Mesenchymal stem cell (in vitro differentiated cells and primary cell): ENCODE measurements at regions not wholly inside any gene's neighbourhood (a gene's known extent, or its start where the extent isn't known, plus 50 kb on each side); places are given as distances from the start of the nearest gene placed in this dataset.

Source experiments
- DNase-seq: peaks from one replicate; pipeline ENCODE4 v3.0.0-alpha.2; 2013
- H2AFZ ChIP-seq: one replicate; pipeline ENCODE4 v1.6.1; 2013; ENCODE audit warnings: low read depth, mild to moderate bottlenecking, control low read depth, inconsistent platforms, low read length, moderate library complexity
- H2AK5ac ChIP-seq: 2 replicates; pipeline ENCODE4 v1.6.1; 2013; ENCODE audit warnings: low read length, moderate library complexity, mild to moderate bottlenecking, inconsistent platforms; ENCODE audit not compliant: severe bottlenecking
- H2BK120ac ChIP-seq: one replicate; pipeline ENCODE4 v1.6.1; 2013; ENCODE audit warnings: low read depth, mild to moderate bottlenecking, inconsistent platforms, low read length, moderate library complexity
- H2BK12ac ChIP-seq, 2 experiments: one replicate each; pipeline ENCODE4 v1.6.1; 2013; ENCODE audit warnings: inconsistent platforms in 2 of 2, low read length in 2 of 2, mild to moderate bottlenecking in 2 of 2, moderate library complexity in 2 of 2, control low read depth in 1 of 2
- H2BK15ac ChIP-seq: one replicate; pipeline ENCODE4 v1.6.1; 2013; ENCODE audit warnings: mild to moderate bottlenecking, low read depth, inconsistent platforms; ENCODE audit not compliant: poor library complexity, severe bottlenecking
- H2BK5ac ChIP-seq: 2 replicates; pipeline ENCODE4 v1.6.1; 2013; ENCODE audit warnings: low read depth, mild to moderate bottlenecking, low read length, control low read depth, inconsistent platforms; ENCODE audit not compliant: poor library complexity, severe bottlenecking
- H3K14ac ChIP-seq, 2 experiments: one replicate each; pipeline ENCODE4 v1.6.1; 2013; ENCODE audit warnings: inconsistent platforms in 2 of 2, low read length in 2 of 2, control low read depth in 1 of 2, mild to moderate bottlenecking in 1 of 2, moderate library complexity in 1 of 2
- H3K18ac ChIP-seq, 2 experiments: one replicate each; pipeline ENCODE4 v1.6.1; 2013; ENCODE audit warnings: inconsistent platforms in 2 of 2, low read length in 2 of 2, control low read depth in 1 of 2, low read depth in 1 of 2, mild to moderate bottlenecking in 1 of 2
- H3K23ac ChIP-seq, 2 experiments: one replicate each; pipeline ENCODE4 v1.6.1; 2013; ENCODE audit warnings: inconsistent platforms in 2 of 2, low read length in 2 of 2, mild to moderate bottlenecking in 2 of 2, moderate library complexity in 2 of 2, control low read depth in 1 of 2
- H3K27ac ChIP-seq: 2 replicates; pipeline ENCODE4 v1.5.1; 2013; ENCODE audit warnings: mild to moderate bottlenecking, moderate library complexity, low read length, control low read depth, inconsistent platforms; ENCODE audit not compliant: poor library complexity, severe bottlenecking
- H3K27me3 ChIP-seq, 2 experiments: 2 replicates each; pipeline versions ENCODE4 v1.6.1 to v1.7.0; 2013; ENCODE audit warnings: low read length in 2 of 2, mild to moderate bottlenecking in 2 of 2, moderate library complexity in 2 of 2, control low read depth in 1 of 2, inconsistent platforms in 1 of 2; ENCODE audit not compliant: control insufficient read depth in 1 of 2, insufficient read depth in 1 of 2
- H3K36me3 ChIP-seq, 2 experiments: 2 replicates each; pipeline versions ENCODE4 v1.6.1 to v1.7.0; 2013; ENCODE audit warnings: low read length in 2 of 2, control low read depth in 1 of 2, inconsistent platforms in 1 of 2, low read depth in 1 of 2, mild to moderate bottlenecking in 1 of 2; ENCODE audit not compliant: insufficient read depth in 2 of 2, control insufficient read depth in 1 of 2
- H3K4ac ChIP-seq, 2 experiments: one replicate each; pipeline ENCODE4 v1.6.1; 2013; ENCODE audit warnings: inconsistent platforms in 2 of 2, low read length in 2 of 2, mild to moderate bottlenecking in 2 of 2, moderate library complexity in 2 of 2, control low read depth in 1 of 2, low read depth in 1 of 2
- H3K4me1 ChIP-seq: 2 replicates; pipeline ENCODE4 v1.6.1; 2013; ENCODE audit warnings: low read depth, low read length, control low read depth; ENCODE audit not compliant: control insufficient read depth, insufficient read depth
- H3K4me2 ChIP-seq: 2 replicates; pipeline ENCODE4 v1.6.1; 2013; ENCODE audit warnings: low read length, mild to moderate bottlenecking, inconsistent platforms; ENCODE audit not compliant: poor library complexity, severe bottlenecking
- H3K4me3 ChIP-seq, 2 experiments: 2 replicates each; pipeline versions ENCODE4 v1.5.1 to v1.7.0; 2013; ENCODE audit warnings: low read length in 2 of 2, mild to moderate bottlenecking in 2 of 2, control low read depth in 1 of 2, low read depth in 1 of 2; ENCODE audit not compliant: insufficient read depth in 1 of 2
- H3K79me1 ChIP-seq: replicated peaks from 2 replicates; pipeline ENCODE4 v1.6.1; 2013; ENCODE audit warnings: mild to moderate bottlenecking, control low read depth, low read length, inconsistent platforms; ENCODE audit not compliant: poor library complexity, severe bottlenecking
- H3K9ac ChIP-seq: 2 replicates; pipeline ENCODE4 v1.7.0; 2013; ENCODE audit warnings: mild to moderate bottlenecking, low read length, moderate library complexity
- H3K9me3 ChIP-seq: 2 replicates; pipeline ENCODE4 v1.7.0; 2013; ENCODE audit warnings: mild to moderate bottlenecking, low read length; ENCODE audit not compliant: control insufficient read depth
- H4K8ac ChIP-seq: one replicate; pipeline ENCODE4 v1.6.1; 2013; ENCODE audit warnings: inconsistent platforms, mild to moderate bottlenecking, low read length, moderate library complexity
- H4K91ac ChIP-seq: one replicate; pipeline ENCODE4 v1.6.1; 2013; ENCODE audit warnings: mild to moderate bottlenecking, low read length, inconsistent platforms
- WGBS: methylation state at CpG from one replicate; pipeline ENCODE4 v1.1.7; 2013; ENCODE audit warnings: mixed read lengths; 5-methylcytosine and 5-hydroxymethylcytosine counted together

- Histone ChIP-seq H3K4ac (no peak overlapping the region), H3K27ac (no peak overlapping the region), H2BK120ac (no peak overlapping the region), H3K4me1 (no peaks in the 10 kb centered on the region), H3K79me1 (no peaks in the 10 kb centered on the region), H3K4me2 (no peak overlapping the region), H3K36me3 (no peaks in the 10 kb centered on the region), H3K9me3 (no peaks in the 10 kb centered on the region), H2AFZ (no peak overlapping the region), H2BK5ac (no peak overlapping the region), H3K14ac (no peak overlapping the region), H2BK15ac (no peak overlapping the region), H4K91ac (no peak overlapping the region), H3K4me3 (no peak overlapping the region), H3K23ac (no peak overlapping the region), H4K8ac (no peak overlapping the region), H3K9ac (no peak overlapping the region), H3K18ac (no peak overlapping the region), H2AK5ac (no peak overlapping the region), H3K27me3 (no peaks in the 10 kb centered on the region), H2BK12ac (no peak overlapping the region)
- 77% methylated on average over 3 of the region's 3 CpGs for WGBS
- no peak for DNase-seq
These were observed 347.3 kb downstream of the ZIC1 start for GRCh38 chr3:147756476-147756875.

DNA sequence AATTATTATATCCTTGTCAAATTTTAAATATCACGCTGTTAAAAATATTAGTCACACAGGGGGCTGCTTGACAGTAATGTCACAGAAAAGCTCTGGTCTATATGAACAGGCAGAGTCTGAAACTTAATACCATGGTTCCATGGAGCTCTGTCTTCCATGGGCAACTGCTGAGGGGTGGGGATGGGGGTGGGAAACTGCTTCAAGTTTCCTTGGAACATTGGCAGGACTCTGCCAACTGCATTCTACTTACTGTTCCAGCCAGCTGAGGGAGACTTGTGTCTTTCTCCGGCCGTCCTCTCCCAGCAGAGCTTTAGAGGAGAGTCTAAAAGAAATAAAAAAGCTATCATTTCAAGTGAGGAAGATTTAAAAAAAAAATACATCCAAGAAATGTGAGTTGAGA is 348.7 kb downstream of the ZIC1 start:
- no peak overlapping the region for H2BK12ac ChIP-seq
- no peak overlapping the region for H3K4me3 ChIP-seq
- H3K18ac ChIP-seq: no peak overlapping the region
- no peak overlapping the region for H2AK5ac ChIP-seq
- no peaks in the 10 kb centered on the region for H3K9me3 ChIP-seq
- no peak overlapping the region for H3K14ac ChIP-seq
- no peak overlapping the region for H3K27ac ChIP-seq
- H3K36me3 ChIP-seq: no peaks in the 10 kb centered on the region
- no peak overlapping the region for H3K9ac ChIP-seq
- no peaks in the 10 kb centered on the region for H3K4me1 ChIP-seq
- H3K4ac ChIP-seq: no peak overlapping the region
- no peak overlapping the region for H4K8ac ChIP-seq
- H2BK120ac ChIP-seq: no peak overlapping the region
- DNase-seq: no peak
- H3K79me1 ChIP-seq: no peaks in the 10 kb centered on the region
- H2BK15ac ChIP-seq: no peak overlapping the region
- no peak overlapping the region for H3K4me2 ChIP-seq
- no peak overlapping the region for H2BK5ac ChIP-seq
- no peak overlapping the region for H2AFZ ChIP-seq
- H3K23ac ChIP-seq: no peak overlapping the region
- H3K27me3 ChIP-seq: no peaks in the 10 kb centered on the region
- H4K91ac ChIP-seq: no peak overlapping the region
- WGBS: 100% methylated on average over 1 of the region's 3 CpGs

GRCh38 chr3:147758771-147759170 is 349.6 kb downstream of the ZIC1 start:
- 83% methylated on average over 1 of the region's 2 CpGs for WGBS

DNA sequence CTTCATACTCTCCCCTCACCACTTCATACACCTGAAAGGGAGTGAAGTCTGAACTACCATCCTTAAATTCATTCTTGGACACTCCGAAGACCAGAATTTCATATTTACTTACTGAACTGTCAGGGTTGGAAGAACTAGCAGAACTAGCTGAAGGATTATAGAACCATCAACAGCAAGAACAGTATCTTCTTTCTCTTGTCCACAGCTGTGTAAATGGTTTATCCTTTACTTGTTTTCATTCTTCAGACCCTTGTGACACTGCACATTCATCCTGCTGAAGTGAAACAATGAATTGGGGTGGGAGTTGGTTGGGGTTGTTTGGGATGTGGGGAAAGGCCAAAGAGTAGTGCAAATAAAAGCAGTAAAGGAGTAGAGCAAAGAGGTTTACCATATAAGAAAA is 350.9 kb downstream of the ZIC1 start:
- Histone ChIP-seq H3K9ac (no peak overlapping the region), H2BK120ac (no peak overlapping the region), H4K91ac (no peak overlapping the region), H3K4me3 (no peak overlapping the region), H4K8ac (no peak overlapping the region), H3K14ac (no peak overlapping the region), H3K4ac (no peak overlapping the region), H2BK5ac (no peak overlapping the region), H3K18ac (no peak overlapping the region), H3K79me1 (no peaks in the 10 kb centered on the region), H3K9me3 (no peaks in the 10 kb centered on the region), H3K27ac (no peak overlapping the region), H3K36me3 (no peaks in the 10 kb centered on the region), H2BK15ac (no peak overlapping the region), H3K27me3 (no peaks in the 10 kb centered on the region), H3K4me2 (no peak overlapping the region), H2AFZ (no peak overlapping the region), H2AK5ac (no peak overlapping the region), H3K4me1 (no peaks in the 10 kb centered on the region), H3K23ac (no peak overlapping the region), H2BK12ac (no peak overlapping the region)
- WGBS: no CpG with 5 or more reads among the region's 1 CpG
- no peak for DNase-seq

More at GRCh38 chr3:147758771-147759170, 349.6 kb downstream of the ZIC1 start:
- Histone ChIP-seq H3K18ac (no peak overlapping the region), H3K36me3 (no peaks in the 10 kb centered on the region), H2AK5ac (no peak overlapping the region), H3K4ac (no peak overlapping the region), H3K14ac (no peak overlapping the region), H3K27ac (no peak overlapping the region), H3K23ac (no peak overlapping the region), H2BK5ac (no peak overlapping the region), H3K79me1 (no peaks in the 10 kb centered on the region), H3K4me1 (no peaks in the 10 kb centered on the region), H3K9ac (peak overlapping the region; percentile 46), H2BK120ac (no peak overlapping the region), H4K8ac (no peak overlapping the region), H4K91ac (no peak overlapping the region), H3K4me3 (no peak overlapping the region), H3K9me3 (no peaks in the 10 kb centered on the region), H3K27me3 (no peaks in the 10 kb centered on the region), H2BK12ac (no peak overlapping the region), H2BK15ac (no peak overlapping the region), H2AFZ (no peak overlapping the region), H3K4me2 (no peak overlapping the region)
- no peak for DNase-seq
